K562 (cell line): ENCODE measurements at regions not wholly inside any gene's neighbourhood (a gene's known extent, or its start where the extent isn't known, plus 50 kb on each side); places are given as distances from the start of the nearest gene placed in this dataset.

Experiments used
- ATAC-seq: fragments of 200-7000 bp; cut with Tn5 transposase; 3 replicates; pipeline ENCODE4 v1.9.1; 2020; ENCODE audit warnings: moderate library complexity
- BruUV-seq: library from RNA; stranded (reverse); fragments of 400-500 nt; replicated peaks from 2 replicates; lab custom pipeline; 2021; lab: Mats Ljungman, UMichigan
- CTCF ChIA-PET: fragments of 300-600 bp; formaldehyde crosslinking; extraction: SDS; loops from one replicate; lab custom pipeline; 2021; ENCODE audit warnings: low intra/inter-chr PET ratio; lab: Yijun Ruan, JAX
- POLR2A ChIA-PET: fragments of 300-600, 350-650 bp; sonication (Branson Sonifier 250); formaldehyde crosslinking; extraction: SDS; loops from one replicate; lab custom pipeline; 2021; ENCODE audit warnings: antibody characterized with exemption, inconsistent platforms; lab: Yijun Ruan, JAX
- DNase-seq, 4 experiments: peaks; one replicate each; pipeline versions ENCODE4 v3.0.0 to v3.0.0-alpha.2; 2011 to 2018; ENCODE audit warnings: low spot score in 3 of 4, mixed read lengths in 3 of 4; ENCODE audit errors: extremely low read depth in 1 of 4
- FAIRE-seq: peaks from 2 replicates; lab custom pipeline; 2011; peaks lifted over from hg19 to GRCh38; lab: Jason Lieb, UNC
- H2AFZ ChIP-seq: 2 replicates; pipeline ENCODE4 v1.6.0; 2011; ENCODE audit warnings: low read depth, low read length, control low read depth, inconsistent platforms
- H3K27ac ChIP-seq: fragments of 200-600 bp; 3 replicates; pipeline ENCODE4 v1.8.0; 2011; ENCODE audit warnings: low read depth, mild to moderate bottlenecking, control low read depth, inconsistent platforms, low read length, moderate library complexity, mixed read lengths; ENCODE audit errors: extremely low read depth
- H3K27me3 ChIP-seq, 2 experiments: fragments of 300-600 bp in 1 of 2; 2 replicates in 1 of 2; 3 replicates in 1 of 2; pipeline versions ENCODE4 v1.6.0 to v1.8.0; 2011; ENCODE audit warnings: inconsistent platforms in 2 of 2, low read length in 2 of 2, mild to moderate bottlenecking in 1 of 2, mixed read lengths in 1 of 2, moderate library complexity in 1 of 2; ENCODE audit not compliant: control insufficient read depth in 2 of 2, insufficient read depth in 2 of 2
- H3K36me3 ChIP-seq: fragments of 300-600 bp; 3 replicates; pipeline ENCODE4 v1.8.0; 2011; ENCODE audit warnings: mild to moderate bottlenecking, low read length, inconsistent platforms; ENCODE audit not compliant: control insufficient read depth, insufficient read depth
- H3K4me1 ChIP-seq, 2 experiments: fragments of 200-600 bp in 1 of 2; replicated peaks in 1 of 2; 2 replicates in 1 of 2; 3 replicates in 1 of 2; pipeline versions ENCODE4 v1.5.1 to v1.8.0; 2011; ENCODE audit warnings: inconsistent platforms in 2 of 2, low read length in 2 of 2, mild to moderate bottlenecking in 1 of 2, mixed read lengths in 1 of 2, moderate library complexity in 1 of 2; ENCODE audit not compliant: control insufficient read depth in 2 of 2, insufficient read depth in 2 of 2
- H3K4me2 ChIP-seq: 2 replicates; pipeline ENCODE4 v1.6.1; 2011; ENCODE audit warnings: low read length, control low read depth, inconsistent platforms, mixed read lengths; ENCODE audit not compliant: insufficient read depth
- H3K4me3 ChIP-seq: fragments of 200-600 bp; sonication (generic), shearing (Covaris generic); 2 replicates; pipeline ENCODE4 v1.5.1; 2016; ENCODE audit warnings: control low read depth, inconsistent platforms
- H3K79me2 ChIP-seq: fragments of 200-600 bp; 3 replicates; pipeline ENCODE4 v1.8.0; 2011; ENCODE audit warnings: low read length, inconsistent platforms; ENCODE audit not compliant: control insufficient read depth, insufficient read depth
- H3K9ac ChIP-seq, 2 experiments: 2 replicates each; pipeline versions ENCODE4 v1.6.0 to v1.6.1; 2011; ENCODE audit warnings: low read depth in 2 of 2, low read length in 2 of 2, control low read depth in 1 of 2, inconsistent platforms in 1 of 2, mild to moderate bottlenecking in 1 of 2, mixed read lengths in 1 of 2; ENCODE audit not compliant: insufficient read depth in 1 of 2
- H3K9me1 ChIP-seq: one replicate; pipeline ENCODE4 v1.6.0; 2011; ENCODE audit warnings: inconsistent platforms, mild to moderate bottlenecking, low read length, moderate library complexity; ENCODE audit not compliant: control insufficient read depth, insufficient read depth
- H3K9me3 ChIP-seq: replicated peaks from 2 replicates; pipeline ENCODE4 v1.5.1; 2011; ENCODE audit warnings: low read depth, low read length, inconsistent platforms; ENCODE audit not compliant: control insufficient read depth, insufficient read depth
- H4K20me1 ChIP-seq: replicated peaks from 2 replicates; pipeline ENCODE4 v1.6.1; 2011; ENCODE audit warnings: low read length, inconsistent platforms, mixed read lengths; ENCODE audit not compliant: control insufficient read depth, insufficient read depth
- CREBBP ChIP-seq: IDR thresholded peaks from one replicate; pipeline ENCODE4 v1.6.1; 2012; ENCODE audit warnings: low read depth, mild to moderate bottlenecking, control low read depth, inconsistent platforms, low read length
- EHMT2 ChIP-seq: fragments of 450-650 bp; IDR thresholded peaks from 2 replicates; pipeline ENCODE4 v1.6.1; 2018; ENCODE audit warnings: antibody characterized with exemption
- ELF1 ChIP-seq: fragments of 200-800 bp; sonication (Bioruptor generic); IDR thresholded peaks from 2 replicates; pipeline ENCODE4 v1.6.1; 2016; ENCODE audit warnings: missing genetic modification characterization, missing compliant biosample characterization
- EP400 ChIP-seq: fragments of 450-650 bp; IDR thresholded peaks from 2 replicates; pipeline ENCODE4 v1.6.1; 2017; ENCODE audit warnings: antibody characterized with exemption, mild to moderate bottlenecking, moderate library complexity
- GATAD2B ChIP-seq: fragments of 450-650 bp; IDR thresholded peaks from 2 replicates; pipeline ENCODE4 v1.6.1; 2017; ENCODE audit warnings: mild to moderate bottlenecking, borderline replicate concordance
- HDAC6 ChIP-seq: IDR thresholded peaks from 2 replicates; pipeline ENCODE4 v1.6.1; 2012; ENCODE audit warnings: low read depth, mild to moderate bottlenecking, control low read depth, inconsistent platforms, low read length, moderate library complexity
- HNRNPUL1 ChIP-seq: fragments of 200-400 bp; formaldehyde crosslinking; IDR thresholded peaks from 2 replicates; pipeline ENCODE4 v1.6.1; 2017; ENCODE audit warnings: low read length
- ID3 ChIP-seq, 2 experiments: fragments of 250-450 bp in 1 of 2; fragments of 450-650 bp in 1 of 2; sonication (Bioruptor Pico) in 1 of 2; IDR thresholded peaks; 2 replicates each; pipeline versions ENCODE4 v1.6.1 to v1.8.0; 2016 to 2021; ENCODE audit warnings: mild to moderate bottlenecking in 2 of 2, moderate library complexity in 2 of 2, missing compliant biosample characterization in 1 of 2, missing genetic modification characterization in 1 of 2
- ILK ChIP-seq: fragments of 450-650 bp; IDR thresholded peaks from 2 replicates; pipeline ENCODE4 v1.6.1; 2016; ENCODE audit warnings: missing genetic modification characterization, low read depth, mild to moderate bottlenecking, missing compliant biosample characterization, moderate library complexity, borderline replicate concordance
- LEF1 ChIP-seq: fragments of 450-650 bp; IDR thresholded peaks from 2 replicates; pipeline ENCODE4 v1.6.1; 2016; ENCODE audit warnings: mild to moderate bottlenecking
- MCM3 ChIP-seq: fragments of 450-650 bp; IDR thresholded peaks from 2 replicates; pipeline ENCODE4 v1.6.1; 2016
- NCOA1 ChIP-seq: fragments of 450-650 bp; IDR thresholded peaks from 2 replicates; pipeline ENCODE4 v1.6.1; 2016; ENCODE audit warnings: low read depth
- NR2C2 ChIP-seq, 2 experiments: fragments of 200-800 bp in 1 of 2; sonication (Bioruptor generic) in 1 of 2; sonication (generic) in 1 of 2; formaldehyde crosslinking in 1 of 2; IDR thresholded peaks; 2 replicates each; pipeline versions ENCODE4 v1.6.1 to v1.8.0; 2016 to 2022; ENCODE audit warnings: mild to moderate bottlenecking in 1 of 2, missing compliant biosample characterization in 1 of 2, missing genetic modification characterization in 1 of 2, missing genetic modification reagents in 1 of 2
- NRF1 ChIP-seq, 2 experiments: fragments of 450-650 bp; IDR thresholded peaks in 1 of 2; conservative IDR thresholded peaks in 1 of 2; 2 replicates each; pipeline ENCODE4 v1.6.1; 2014; ENCODE audit warnings: mild to moderate bottlenecking in 2 of 2
- RBM39 ChIP-seq: fragments of 200-400 bp; formaldehyde crosslinking; optimal IDR thresholded peaks from 2 replicates; pipeline ENCODE3; 2018; ENCODE audit warnings: low read depth, low read length
- SP2 ChIP-seq: IDR thresholded peaks from 2 replicates; pipeline ENCODE4 v1.6.1; 2011; ENCODE audit warnings: mild to moderate bottlenecking, low read depth, low read length, moderate library complexity; ENCODE audit not compliant: poor library complexity, severe bottlenecking; ENCODE audit errors: extremely low read depth
- ZBTB26 ChIP-seq: fragments of 450-650 bp; formaldehyde crosslinking; IDR thresholded peaks from 2 replicates; pipeline ENCODE4 v1.4.0; 2022; ENCODE audit warnings: missing genetic modification characterization
- ZNF212 ChIP-seq: fragments of 450-650 bp; formaldehyde crosslinking; IDR thresholded peaks from 2 replicates; pipeline ENCODE4 v1.4.0; 2020; ENCODE audit warnings: mild to moderate bottlenecking
- ZNF316 ChIP-seq: fragments of 450-650 bp; IDR thresholded peaks from 2 replicates; pipeline ENCODE4 v1.6.1; 2016
- in situ Hi-C: fragments of 300-500 bp; cut with MboI; formaldehyde crosslinking; loops from 4 replicates; pipeline ENCODE4 v1.15.0; 2018; ENCODE audit warnings: inconsistent platforms, mixed read lengths
- intact Hi-C: fragments of 100-400 bp; cut with micrococcal nuclease; formaldehyde crosslinking; loops from 2 replicates; pipeline ENCODE4 v1.14.2; 2022

- Histone ChIP-seq H3K4me2 (no peak overlapping the region), H3K79me2 (no peaks in the 10 kb centered on the region), H3K9me3 (peaks cover 17% of the 10 kb centered on the region), H3K36me3 (0 out of 3 replicates have a peak, but pooled peaks cover 2% of the 10 kb centered on the region), H2AFZ (no peak overlapping the region), H3K27ac (no peak overlapping the region), H4K20me1 (no peaks in the 10 kb centered on the region), H3K9me1 (no peaks in the 10 kb centered on the region), H3K4me1 (peaks cover 0 to 5% of the 10 kb centered on the region in 2 experiments; a peak in 2 of 5 replicates), H3K27me3 (no peaks in the 10 kb centered on the region), H3K9ac (no peak overlapping the region), H3K4me3 (no peak overlapping the region)
- TF ChIP-seq NRF1 (conservative IDR thresholded peaks at IDR 0.05 in 1 of 2, IDR thresholded peaks at IDR 0.05 in 1 of 2): no peak
- no peak for TF ChIP-seq NR2C2 (CRISPR knock-in tag; IDR thresholded peaks at IDR 0.05)
- no peak for TF ChIP-seq NR2C2 (tag; IDR thresholded peaks at IDR 0.05)
- no peak for TF ChIP-seq LEF1
- no peak for TF ChIP-seq HDAC6
- TF ChIP-seq CREBBP: no peak
- no peak for TF ChIP-seq SP2
- TF ChIP-seq HNRNPUL1: no peak
- no peak for TF ChIP-seq ID3 (CRISPR knock-in tag; IDR thresholded peaks at IDR 0.05)
- TF ChIP-seq ID3 (tag; IDR thresholded peaks at IDR 0.05): no peak
- TF ChIP-seq ZBTB26 (CRISPR knock-in tag): no peak
- TF ChIP-seq NCOA1: no peak
- TF ChIP-seq ZNF212 (CRISPR knock-in tag): no peak
- no peak for TF ChIP-seq RBM39
- TF ChIP-seq MCM3: no peak
- no peak for TF ChIP-seq GATAD2B
- no peak for TF ChIP-seq ZNF316
- TF ChIP-seq ELF1 (tag): no peak
- no peak for TF ChIP-seq ILK
- TF ChIP-seq EP400: no peak
- TF ChIP-seq EHMT2: no peak
- CTCF ChIA-PET: no interaction called here
- BruUV-seq: no TSS peak
- intact Hi-C loops (no loop called here), in situ Hi-C loops (no loop called here)
- ATAC-seq (no peak), FAIRE-seq (no peak), DNase-seq (no peak)
- POLR2A ChIA-PET: interaction anchor here (0.8 kb wide), 1 partner anchor 286 kb away, joined by 3 read pairs; no protein-coding TSS in a partner anchor
Observed at GRCh38 chr7:136234040-136234439, 256.9 kb upstream of the MTPN start.
